ENCODE measurements at regions not wholly inside any gene's neighbourhood (a gene's known extent, or its start where the extent isn't known, plus 50 kb on each side); places are given as distances from the start of the nearest gene placed in this dataset.

- Histone ChIP-seq H3K9ac (ENCODE audit: control insufficient read depth, extremely low read depth, insufficient read depth, low read length) (no peak overlapping the region), H3K9me1 (ENCODE audit: control insufficient read depth, extremely low read depth, insufficient read depth, low read length) (no peaks in the 10 kb centered on the region), H3K27ac (ENCODE audit: control insufficient read depth, insufficient read depth, low read length) (no peak overlapping the region), H4K20me1 (ENCODE audit: control insufficient read depth, extremely low read depth, insufficient read depth, low read length) (no peaks in the 10 kb centered on the region), H3K9me3 (ENCODE audit: control insufficient read depth, low read depth, low read length) (no peaks in the 10 kb centered on the region), H3K79me2 (ENCODE audit: control insufficient read depth, insufficient read depth, low read length) (no peaks in the 10 kb centered on the region), H3K4me2 (ENCODE audit: control insufficient read depth, extremely low read depth, insufficient read depth, low read depth, low read length) (no peak overlapping the region), H3K36me3 (ENCODE audit: control insufficient read depth in 2 of 2, extremely low read depth in 1 of 2, insufficient read depth in 2 of 2, low read length in 2 of 2) (no peaks in the 10 kb centered on the region), H3K4me1 (ENCODE audit: control insufficient read depth, extremely low read depth, insufficient read depth, low read length) (no peaks in the 10 kb centered on the region), H3K4me3 (ENCODE audit: control insufficient read depth in 2 of 3, extremely low read depth in 1 of 3, insufficient read depth in 2 of 3, low read depth in 1 of 3, low read length in 3 of 3) (no peak overlapping the region), H3K27me3 (ENCODE audit: control insufficient read depth, extremely low read depth, insufficient read depth, low read length) (no peaks in the 10 kb centered on the region), H2AFZ (ENCODE audit: control insufficient read depth, low read length) (no peak overlapping the region)
- no peak for FAIRE-seq
- TF ChIP-seq EZH2 (IDR thresholded peaks at IDR 0.05; ENCODE audit: low read length) = no peak
- TF ChIP-seq, protein P1, sequence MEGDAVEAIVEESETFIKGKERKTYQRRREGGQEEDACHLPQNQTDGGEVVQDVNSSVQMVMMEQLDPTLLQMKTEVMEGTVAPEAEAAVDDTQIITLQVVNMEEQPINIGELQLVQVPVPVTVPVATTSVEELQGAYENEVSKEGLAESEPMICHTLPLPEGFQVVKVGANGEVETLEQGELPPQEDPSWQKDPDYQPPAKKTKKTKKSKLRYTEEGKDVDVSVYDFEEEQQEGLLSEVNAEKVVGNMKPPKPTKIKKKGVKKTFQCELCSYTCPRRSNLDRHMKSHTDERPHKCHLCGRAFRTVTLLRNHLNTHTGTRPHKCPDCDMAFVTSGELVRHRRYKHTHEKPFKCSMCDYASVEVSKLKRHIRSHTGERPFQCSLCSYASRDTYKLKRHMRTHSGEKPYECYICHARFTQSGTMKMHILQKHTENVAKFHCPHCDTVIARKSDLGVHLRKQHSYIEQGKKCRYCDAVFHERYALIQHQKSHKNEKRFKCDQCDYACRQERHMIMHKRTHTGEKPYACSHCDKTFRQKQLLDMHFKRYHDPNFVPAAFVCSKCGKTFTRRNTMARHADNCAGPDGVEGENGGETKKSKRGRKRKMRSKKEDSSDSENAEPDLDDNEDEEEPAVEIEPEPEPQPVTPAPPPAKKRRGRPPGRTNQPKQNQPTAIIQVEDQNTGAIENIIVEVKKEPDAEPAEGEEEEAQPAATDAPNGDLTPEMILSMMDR (optimal IDR thresholded peaks at IDR 0.05 in 1 of 3, IDR thresholded peaks at IDR 0.05 in 1 of 3, conservative IDR thresholded peaks at IDR 0.05 in 1 of 3; ENCODE audit: extremely low read depth in 1 of 3, insufficient read depth in 2 of 3, low read length in 3 of 3) = no peak
- dilution Hi-C loops (cut with MboI; ENCODE audit: extremely low pct_ligation_motif_present, low sequenced_read_pairs) = no loop called here
- no peak for DNase-seq (ENCODE audit: low read depth, low spot score)
Measured at GRCh38 chr2:129906861-129907235, 72.6 kb upstream of the RAB6C start.

DNA sequence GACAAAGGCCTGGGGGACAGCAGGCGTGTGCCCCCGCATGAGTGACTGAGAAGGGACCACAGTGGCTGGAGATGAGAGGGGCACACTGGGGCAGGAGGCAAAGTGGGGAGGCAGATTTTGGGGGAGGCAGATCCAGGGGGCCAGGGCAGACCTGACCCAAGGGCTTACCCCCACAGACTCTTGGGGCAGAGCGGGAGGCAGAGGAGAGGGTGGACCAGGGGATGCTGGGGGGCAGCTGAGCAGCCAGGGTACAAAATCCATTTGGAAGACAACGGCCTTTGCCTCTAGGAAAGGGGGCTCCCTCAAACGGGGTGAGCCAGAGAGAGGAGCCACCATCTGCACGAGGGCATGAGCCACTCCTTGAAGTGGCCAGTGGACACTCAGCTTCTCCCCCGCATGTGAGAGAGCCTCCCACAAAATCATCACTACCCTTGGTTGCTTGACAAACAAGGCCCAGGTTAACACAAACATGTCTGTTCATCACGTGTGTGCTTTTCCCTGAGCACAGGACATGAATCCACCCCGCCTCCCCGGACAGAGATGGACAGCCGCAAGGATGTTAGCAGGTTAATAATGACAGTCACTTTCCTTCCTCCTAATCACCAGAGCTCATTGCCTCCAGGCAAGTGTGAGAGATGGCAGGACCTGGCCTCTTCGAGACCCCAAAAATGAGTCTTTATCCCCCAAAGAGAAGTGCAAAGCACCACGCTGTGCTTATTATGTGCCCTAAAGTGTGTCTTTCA, 72.0 kb upstream of the RAB6C start:
- Histone ChIP-seq H3K4me2 (ENCODE audit: control insufficient read depth, extremely low read depth, insufficient read depth, low read depth, low read length) (no peak overlapping the region), H3K9ac (ENCODE audit: control insufficient read depth, extremely low read depth, insufficient read depth, low read length) (no peak overlapping the region), H3K4me3 (ENCODE audit: control insufficient read depth in 2 of 3, extremely low read depth in 1 of 3, insufficient read depth in 2 of 3, low read depth in 1 of 3, low read length in 3 of 3) (no peak overlapping the region), H3K27ac (ENCODE audit: control insufficient read depth, insufficient read depth, low read length) (no peak overlapping the region), H3K27me3 (ENCODE audit: control insufficient read depth, extremely low read depth, insufficient read depth, low read length) (no peaks in the 10 kb centered on the region), H3K9me3 (ENCODE audit: control insufficient read depth, low read depth, low read length) (no peaks in the 10 kb centered on the region), H3K9me1 (ENCODE audit: control insufficient read depth, extremely low read depth, insufficient read depth, low read length) (no peaks in the 10 kb centered on the region), H3K36me3 (ENCODE audit: control insufficient read depth in 2 of 2, extremely low read depth in 1 of 2, insufficient read depth in 2 of 2, low read length in 2 of 2) (no peaks in the 10 kb centered on the region), H2AFZ (ENCODE audit: control insufficient read depth, low read length) (no peak overlapping the region), H3K4me1 (ENCODE audit: control insufficient read depth, extremely low read depth, insufficient read depth, low read length) (no peaks in the 10 kb centered on the region), H4K20me1 (ENCODE audit: control insufficient read depth, extremely low read depth, insufficient read depth, low read length) (no peaks in the 10 kb centered on the region), H3K79me2 (ENCODE audit: control insufficient read depth, insufficient read depth, low read length) (no peaks in the 10 kb centered on the region)
- TF ChIP-seq, protein P1 (optimal IDR thresholded peaks at IDR 0.05 in 1 of 3, IDR thresholded peaks at IDR 0.05 in 1 of 3, conservative IDR thresholded peaks at IDR 0.05 in 1 of 3; ENCODE audit: extremely low read depth in 1 of 3, insufficient read depth in 2 of 3, low read length in 3 of 3) = no peak
- TF ChIP-seq EZH2 (IDR thresholded peaks at IDR 0.05; ENCODE audit: low read length) = no peak
- DNase-seq (ENCODE audit: low read depth, low spot score) (no peak), FAIRE-seq (no peak)
- dilution Hi-C loops (cut with MboI; ENCODE audit: extremely low pct_ligation_motif_present, low sequenced_read_pairs) = no loop called here
